CD4-positive, alpha-beta T cell treated with Interleukin-6 for 4 hours (primary cell): ENCODE measurements at regions not wholly inside any gene's neighbourhood (a gene's known extent, or its start where the extent isn't known, plus 50 kb on each side); places are given as distances from the start of the nearest gene placed in this dataset.

Experiments used
- DNase-seq: peaks from one replicate; pipeline ENCODE4 v3.0.0-alpha.2; 2020; ENCODE audit warnings: mixed read lengths

DNA sequence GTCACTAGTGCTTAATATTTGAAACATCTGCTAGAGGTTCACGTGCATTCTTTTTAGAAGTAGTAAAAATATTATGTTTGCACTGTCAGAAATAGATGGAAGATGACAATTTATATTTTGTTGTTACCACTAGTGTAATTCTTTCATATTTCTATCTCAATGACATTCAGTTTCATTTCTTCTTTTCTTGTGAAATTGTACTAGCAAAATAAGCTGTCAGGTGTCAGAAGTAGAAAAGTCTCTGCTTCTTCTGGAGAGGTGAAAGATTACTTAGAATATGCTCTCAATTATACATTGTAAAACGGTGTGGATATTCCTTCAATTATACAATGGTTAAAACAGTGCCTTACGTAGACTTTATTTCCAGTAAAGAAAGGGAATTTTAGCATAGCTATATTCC, 395.4 kb downstream of the CSNK1G3 start:
- DNase-seq: no peak

- DNase-seq: no peak
Measured at GRCh38 chr5:123906698-123907295, 394.8 kb downstream of the CSNK1G3 start.

- no peak for DNase-seq
Measured at GRCh38 chr5:123885081-123885480, 373.1 kb downstream of the CSNK1G3 start.

DNA sequence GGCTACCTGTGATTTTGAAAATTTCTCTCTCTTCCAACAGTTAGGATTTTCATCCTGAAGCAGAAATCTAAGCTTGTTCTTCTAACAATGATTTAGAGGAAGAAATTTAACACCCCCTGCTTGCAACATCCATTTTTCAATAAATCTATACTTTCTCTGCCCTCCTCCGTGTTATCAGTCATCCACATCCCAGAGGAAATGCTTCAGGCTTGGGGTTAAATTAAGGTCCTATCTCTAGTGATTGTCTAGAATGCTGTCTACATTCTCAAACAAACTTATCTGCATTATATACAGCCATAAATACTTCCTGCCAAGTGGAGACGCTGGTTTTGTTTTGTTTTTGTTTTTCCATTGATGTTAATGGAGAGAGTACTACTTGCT, 371.0 kb downstream of the CSNK1G3 start:
- DNase-seq: no peak

DNA sequence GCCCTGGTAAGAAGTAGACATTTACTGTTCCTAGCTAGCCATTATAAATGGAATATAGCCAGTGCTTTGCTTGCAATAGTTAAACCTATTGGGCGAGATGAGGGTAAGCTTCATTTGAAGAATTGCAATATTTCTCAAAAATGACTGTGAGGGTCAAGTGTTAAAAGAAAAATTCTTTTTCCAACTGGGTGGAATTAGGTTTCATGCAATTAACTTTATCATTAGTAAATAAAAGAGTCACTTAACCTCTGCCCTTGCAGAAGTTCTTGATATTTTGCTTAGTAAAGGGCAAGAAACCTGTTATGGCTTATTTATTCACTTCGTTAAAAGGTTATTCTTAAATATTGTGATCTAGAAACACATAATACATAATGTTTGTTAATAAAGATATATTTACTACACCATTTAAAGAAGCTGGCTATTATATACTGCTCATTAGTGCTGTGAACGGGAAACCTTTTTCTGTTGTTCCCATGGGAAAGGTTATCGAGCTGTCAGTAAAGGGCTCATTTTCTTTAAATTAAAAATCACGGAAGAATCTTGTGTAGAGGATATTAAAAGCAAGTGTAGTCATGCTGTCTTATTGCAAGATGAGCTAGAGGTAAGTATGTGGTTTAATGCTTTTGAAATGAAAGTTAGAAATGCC, 370.5 kb downstream of the CSNK1G3 start:
- DNase-seq: no peak

DNA sequence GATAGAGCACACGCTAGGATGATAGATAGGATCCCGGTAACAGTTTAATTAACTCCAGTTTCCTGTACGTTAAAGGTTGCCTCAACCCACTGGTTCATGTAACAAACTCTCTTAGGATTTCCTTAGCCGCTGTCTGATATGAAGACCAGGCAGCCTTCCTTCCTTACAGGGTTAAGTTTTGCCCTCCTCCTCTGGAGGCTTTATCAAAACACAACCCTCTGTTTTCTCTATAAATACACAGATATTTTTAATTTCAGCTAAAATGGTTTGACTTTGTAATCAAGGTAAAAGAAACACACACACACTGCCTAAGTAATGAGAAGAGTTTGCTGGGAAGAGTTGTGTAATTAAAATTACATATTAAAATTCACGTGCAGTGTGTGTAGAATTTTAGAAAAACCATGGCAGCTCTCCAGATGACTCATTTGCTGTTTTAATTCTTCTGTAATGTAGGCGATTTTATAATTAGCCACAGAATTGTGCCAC, 369.8 kb downstream of the CSNK1G3 start:
- no peak for DNase-seq

GRCh38 chr5:123880875-123881274, 368.9 kb downstream of the CSNK1G3 start:
- DNase-seq: no peak

DNA sequence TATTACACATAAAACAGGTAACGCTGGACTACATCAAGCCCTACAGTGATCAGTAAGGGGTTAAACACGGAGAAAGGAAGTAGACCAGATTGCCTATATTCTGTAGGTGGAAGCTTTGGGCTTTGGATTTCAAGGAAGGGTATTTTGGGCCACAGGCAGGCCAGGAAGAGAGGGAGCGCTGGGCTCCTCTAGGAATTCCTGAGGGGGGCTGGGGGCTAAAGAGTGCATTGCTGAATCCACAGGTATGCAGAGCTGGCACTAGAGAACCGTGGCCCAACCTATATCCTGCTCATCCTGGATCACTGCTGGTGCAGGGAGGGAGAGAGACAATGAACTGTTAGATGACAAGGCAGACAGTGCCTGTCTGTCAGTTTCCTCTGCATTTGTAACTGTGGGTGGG, 367.1 kb downstream of the CSNK1G3 start:
- DNase-seq: no peak

GRCh38 chr5:123876276-123876790, 364.4 kb downstream of the CSNK1G3 start:
- DNase-seq: no peak

GRCh38 chr5:123875561-123876275, 363.7 kb downstream of the CSNK1G3 start:
- no peak for DNase-seq

GRCh38 chr5:123874600-123875201, 362.7 kb downstream of the CSNK1G3 start:
- DNase-seq: no peak

DNA sequence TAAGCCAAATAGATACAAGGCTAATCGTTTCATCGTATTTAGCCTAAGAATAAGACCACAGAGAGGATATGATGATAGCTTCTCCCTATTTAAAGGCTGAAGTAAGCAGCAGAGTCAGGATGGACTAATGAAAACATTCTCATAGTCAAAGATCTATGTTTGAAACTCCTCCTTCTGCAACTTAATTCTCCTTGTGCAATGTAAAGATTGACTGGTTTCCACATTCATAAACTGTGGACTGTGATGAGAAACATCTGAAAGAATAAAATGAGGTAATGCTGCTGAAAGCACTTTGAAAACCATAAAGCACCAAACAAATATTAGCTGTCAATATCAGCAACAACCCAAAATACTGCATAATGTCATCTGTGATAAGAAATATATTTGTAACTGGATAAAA, 361.9 kb downstream of the CSNK1G3 start:
- no peak for DNase-seq

DNA sequence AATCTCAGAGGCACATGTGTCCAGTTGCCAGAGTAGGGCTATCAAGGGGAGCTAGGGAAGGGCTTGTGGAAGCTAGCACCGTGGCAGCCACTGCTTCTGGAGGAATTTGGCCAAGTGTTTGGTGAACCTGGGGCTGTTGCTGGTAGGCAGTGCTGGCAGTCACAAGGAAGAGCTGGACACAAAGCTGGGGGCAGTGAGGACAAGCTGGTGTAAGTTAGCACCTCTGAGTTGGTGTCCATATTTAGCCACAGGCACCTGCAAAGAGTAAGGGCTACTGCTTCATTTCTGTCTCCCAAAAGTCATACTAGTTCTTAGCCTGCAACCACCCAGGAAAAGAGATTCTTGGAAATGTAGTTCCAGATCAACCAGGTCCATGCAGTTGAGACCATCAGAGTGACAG, 359.4 kb downstream of the CSNK1G3 start:
- no peak for DNase-seq

- no peak for DNase-seq
Measured at GRCh38 chr5:123868881-123869280, 356.9 kb downstream of the CSNK1G3 start.

- DNase-seq: no peak
Measured at GRCh38 chr5:123868267-123868666, 356.3 kb downstream of the CSNK1G3 start.

GRCh38 chr5:123865641-123866040, 353.7 kb downstream of the CSNK1G3 start:
- no peak for DNase-seq

DNA sequence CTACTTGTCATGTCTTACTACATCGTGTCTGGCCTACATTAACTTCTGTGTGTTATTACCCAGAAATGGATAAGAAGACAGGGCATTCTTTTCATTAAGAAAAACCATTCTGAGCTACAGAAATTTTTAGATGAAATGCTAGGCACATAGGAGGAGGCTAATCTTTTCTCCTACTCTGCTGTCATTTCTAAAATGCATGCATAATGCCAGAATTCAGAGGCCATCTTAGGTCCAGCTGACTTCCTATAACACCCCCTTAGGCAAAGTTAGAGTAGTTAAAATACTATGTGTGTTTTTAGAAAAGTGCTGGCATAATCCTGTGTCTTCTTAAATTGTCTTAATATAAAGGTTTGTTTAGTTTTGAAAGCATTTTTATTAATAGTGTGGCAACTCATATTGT, 352.6 kb downstream of the CSNK1G3 start:
- no peak for DNase-seq

- DNase-seq: no peak
Measured at GRCh38 chr5:123858938-123859337, 347.0 kb downstream of the CSNK1G3 start.

DNA sequence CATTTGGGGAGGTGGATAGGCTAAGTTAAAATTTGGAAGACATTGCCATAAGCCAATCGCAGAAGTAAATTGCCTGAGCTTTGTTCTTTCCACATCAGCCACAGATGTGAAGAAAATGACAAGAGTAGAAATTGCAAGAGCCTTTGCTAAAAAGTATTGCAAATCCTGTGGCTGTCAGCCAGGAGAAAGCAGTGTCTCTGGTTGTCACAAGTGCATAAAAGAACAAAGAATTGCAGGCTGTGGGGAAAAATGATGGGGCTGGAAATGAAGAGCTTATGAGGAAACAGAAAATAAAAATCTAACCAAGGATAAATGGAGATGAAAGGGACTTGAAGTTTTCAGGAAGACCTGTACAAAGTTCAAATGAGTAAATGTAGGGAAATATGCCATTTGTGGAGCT, 344.8 kb downstream of the CSNK1G3 start:
- DNase-seq: no peak

- DNase-seq: no peak
Measured at GRCh38 chr5:123855609-123856008, 343.6 kb downstream of the CSNK1G3 start.

- DNase-seq: no peak
Measured at GRCh38 chr5:123845356-123846100, 333.6 kb downstream of the CSNK1G3 start.

DNA sequence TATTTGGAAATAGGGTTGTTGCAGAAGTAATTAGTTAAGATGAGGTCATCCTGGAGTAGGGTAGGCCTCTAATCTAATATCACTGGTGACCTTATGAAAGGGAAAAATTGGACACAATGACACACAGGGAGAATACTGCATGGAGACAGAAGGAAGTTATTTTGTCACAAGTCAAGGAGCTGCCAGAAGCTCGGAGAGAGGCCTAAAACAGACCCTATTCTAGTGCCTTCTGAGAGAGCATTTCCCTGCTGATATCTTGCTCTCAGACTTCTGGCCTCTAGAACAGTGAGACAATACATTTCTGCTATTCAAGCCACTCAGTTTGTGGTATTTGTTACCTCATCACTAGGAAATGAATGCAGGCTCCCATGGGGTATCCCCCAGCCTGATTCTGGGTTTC, 332.9 kb downstream of the CSNK1G3 start:
- no peak for DNase-seq

DNA sequence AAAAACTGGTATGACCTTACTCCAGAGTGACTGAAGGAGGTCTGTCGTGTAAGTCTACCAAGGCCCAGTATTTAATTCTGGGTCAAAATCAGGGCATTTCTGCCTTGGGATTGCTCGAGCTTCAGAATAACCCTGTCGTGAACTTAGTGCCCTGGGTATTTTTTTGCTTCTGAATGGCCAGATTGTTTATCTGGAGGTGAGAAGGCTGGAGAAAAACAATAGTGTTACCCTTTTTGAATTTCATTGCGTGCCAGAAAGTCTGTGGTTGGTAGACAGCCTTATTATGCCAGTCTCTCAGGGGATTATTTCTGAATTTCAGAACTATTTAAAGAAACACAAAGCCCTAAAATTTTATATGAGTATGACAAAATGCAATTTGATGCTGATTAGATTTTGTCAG, 323.4 kb downstream of the CSNK1G3 start:
- no peak for DNase-seq
